Fibroblast of the aortic adventitia (primary cell): ENCODE measurements at regions not wholly inside any gene's neighbourhood (a gene's known extent, or its start where the extent isn't known, plus 50 kb on each side); places are given as distances from the start of the nearest gene placed in this dataset.

Source experiments
- DNase-seq: peaks from one replicate; pipeline ENCODE4 v3.0.0-alpha.2; 2010; ENCODE audit warnings: low read depth
- H3K4me3 ChIP-seq: 2 replicates; pipeline ENCODE4 v1.5.1; 2011; ENCODE audit warnings: low read depth, mild to moderate bottlenecking, control low read depth, low read length, moderate library complexity
- TF ChIP-seq, protein P1 (sequence below): IDR thresholded peaks from 2 replicates; pipeline ENCODE4 v1.5.1; 2011; ENCODE audit warnings: mild to moderate bottlenecking, low read length, control low read depth, inconsistent platforms; ENCODE audit not compliant: insufficient read depth

DNA sequence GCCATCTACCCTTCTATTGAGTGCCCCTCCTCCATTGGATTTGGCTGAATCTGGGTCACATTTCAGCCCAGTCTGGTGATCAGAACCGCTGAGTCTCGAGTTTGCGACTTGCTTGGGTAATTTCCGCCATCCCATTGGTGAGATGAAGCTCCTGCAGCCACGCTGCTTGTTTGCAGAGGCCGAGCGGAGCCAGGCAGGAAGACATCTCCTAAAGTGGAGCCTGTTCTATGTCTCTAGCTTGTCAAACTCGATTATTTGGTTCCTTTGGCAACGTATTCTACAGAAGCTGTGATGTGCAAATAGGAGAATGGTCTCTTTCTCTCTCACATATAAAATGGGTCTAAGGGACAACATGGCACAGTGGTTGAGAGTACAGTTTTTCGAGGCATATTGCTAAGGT, 206.8 kb upstream of the PLXNA2 start:
- DNase-seq, result no peak
- TF ChIP-seq, protein P1, sequence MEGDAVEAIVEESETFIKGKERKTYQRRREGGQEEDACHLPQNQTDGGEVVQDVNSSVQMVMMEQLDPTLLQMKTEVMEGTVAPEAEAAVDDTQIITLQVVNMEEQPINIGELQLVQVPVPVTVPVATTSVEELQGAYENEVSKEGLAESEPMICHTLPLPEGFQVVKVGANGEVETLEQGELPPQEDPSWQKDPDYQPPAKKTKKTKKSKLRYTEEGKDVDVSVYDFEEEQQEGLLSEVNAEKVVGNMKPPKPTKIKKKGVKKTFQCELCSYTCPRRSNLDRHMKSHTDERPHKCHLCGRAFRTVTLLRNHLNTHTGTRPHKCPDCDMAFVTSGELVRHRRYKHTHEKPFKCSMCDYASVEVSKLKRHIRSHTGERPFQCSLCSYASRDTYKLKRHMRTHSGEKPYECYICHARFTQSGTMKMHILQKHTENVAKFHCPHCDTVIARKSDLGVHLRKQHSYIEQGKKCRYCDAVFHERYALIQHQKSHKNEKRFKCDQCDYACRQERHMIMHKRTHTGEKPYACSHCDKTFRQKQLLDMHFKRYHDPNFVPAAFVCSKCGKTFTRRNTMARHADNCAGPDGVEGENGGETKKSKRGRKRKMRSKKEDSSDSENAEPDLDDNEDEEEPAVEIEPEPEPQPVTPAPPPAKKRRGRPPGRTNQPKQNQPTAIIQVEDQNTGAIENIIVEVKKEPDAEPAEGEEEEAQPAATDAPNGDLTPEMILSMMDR, result no peak
- no peak overlapping the region for H3K4me3 ChIP-seq

GRCh38 chr1:208455821-208456220, 211.6 kb upstream of the PLXNA2 start:
- TF ChIP-seq, protein P1, result no peak
- H3K4me3 ChIP-seq, result no peak overlapping the region
- DNase-seq, result no peak

- TF ChIP-seq, protein P1, result no peak
- no peak for DNase-seq
- H3K4me3 ChIP-seq, result no peak overlapping the region
These were observed 212.3 kb upstream of the PLXNA2 start for GRCh38 chr1:208456487-208456886.

DNA sequence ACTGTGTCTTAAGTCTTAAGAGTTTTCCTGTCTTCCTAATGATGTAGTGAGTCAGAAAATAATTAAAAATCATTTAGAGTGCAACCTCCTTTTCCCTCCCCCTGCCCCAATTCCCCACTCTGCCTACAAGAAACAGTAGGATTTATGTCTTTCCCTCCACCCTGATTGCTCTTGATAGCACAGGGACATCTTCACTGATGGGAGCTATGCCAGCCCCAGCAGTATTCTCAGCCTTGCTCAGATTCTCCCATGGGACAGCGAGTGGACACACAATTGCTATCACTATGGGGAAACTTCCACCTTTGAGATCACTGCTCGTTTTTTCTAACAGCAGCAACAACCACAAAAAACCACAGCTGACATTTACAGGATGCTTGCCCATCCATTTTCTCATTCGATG, 216.6 kb upstream of the PLXNA2 start:
- TF ChIP-seq, protein P1, result no peak
- H3K4me3 ChIP-seq, result no peak overlapping the region
- no peak for DNase-seq

DNA sequence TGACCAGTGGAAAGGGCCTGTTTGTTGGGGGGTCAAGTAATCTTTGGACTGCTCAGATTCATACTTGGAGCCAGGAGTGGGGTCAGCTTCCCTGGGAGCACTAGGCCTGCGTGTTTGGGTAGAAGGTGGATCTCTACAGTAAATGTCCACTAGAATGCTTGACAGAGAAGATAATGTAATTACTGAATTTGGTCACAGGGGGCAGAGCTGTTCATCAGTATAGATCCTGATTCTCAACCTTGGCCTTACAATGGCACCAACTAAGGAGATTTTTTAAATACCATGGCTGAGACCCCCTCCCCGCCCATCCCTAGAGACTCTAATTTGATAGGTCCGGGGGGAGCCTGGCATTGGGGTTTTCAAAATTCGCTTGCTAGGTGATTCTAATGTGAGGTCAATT, 217.5 kb upstream of the PLXNA2 start:
- TF ChIP-seq, protein P1, result no peak
- no peak overlapping the region for H3K4me3 ChIP-seq
- DNase-seq, result no peak

- DNase-seq, result no peak
- no peak overlapping the region for H3K4me3 ChIP-seq
- TF ChIP-seq, protein P1, result no peak
These were observed 218.6 kb upstream of the PLXNA2 start for GRCh38 chr1:208462761-208463160.

GRCh38 chr1:208465266-208465665, 221.1 kb upstream of the PLXNA2 start:
- TF ChIP-seq, protein P1, result no peak
- H3K4me3 ChIP-seq, result no peak overlapping the region
- DNase-seq, result no peak
